ENCODE measurements at regions not wholly inside any gene's neighbourhood (a gene's known extent, or its start where the extent isn't known, plus 50 kb on each side); places are given as distances from the start of the nearest gene placed in this dataset.

GRCh38 chr1:50292276-50292675 lies 131.0 kb downstream of the DMRTA2 start:
- TF ChIP-seq POLR2AphosphoS5 (IDR thresholded peaks at IDR 0.05; ENCODE audit: borderline replicate concordance, low read depth, low read length) (no peak), EZH2 (IDR thresholded peaks at IDR 0.05) (no peak), FOXP2 (optimal IDR thresholded peaks at IDR 0.05; ENCODE audit: control extremely low read depth, extremely low read length, insufficient read depth) (no peak)

All from SK-N-MC (cell line).